ENCODE measurements at regions not wholly inside any gene's neighbourhood (a gene's known extent, or its start where the extent isn't known, plus 50 kb on each side); places are given as distances from the start of the nearest gene placed in this dataset.

- H3K27me3 Mint-ChIP-seq: no peaks in the 10 kb centered on the region
- H3K4me3 Mint-ChIP-seq: no peak overlapping the region
Observed at GRCh38 chr7:47711776-47712175, 129.9 kb upstream of the TNS3 start.

GRCh38 chr7:47710201-47710935 lies 128.5 kb upstream of the TNS3 start:
- no peak for DNase-seq
- no peak for ATAC-seq (ENCODE audit: low read depth)
- ChIA-PET POLR2A (no interaction called here), CTCF (no interaction called here)
- Mint-ChIP-seq H3K9me3 (no peaks in the 10 kb centered on the region), H3K36me3 (ENCODE audit: low read depth) (no peaks in the 10 kb centered on the region), H3K27ac (no peak overlapping the region), H3K27me3 (no peaks in the 10 kb centered on the region), H3K4me3 (no peak overlapping the region), H3K4me1 (peaks cover 26% of the 10 kb centered on the region)
- no peak for TF ChIP-seq CTCF (IDR thresholded peaks at IDR 0.05)
- intact Hi-C loops (cut with micrococcal nuclease): no loop called here

More at GRCh38 chr7:47711776-47712175, 129.9 kb upstream of the TNS3 start:
- intact Hi-C loops (cut with micrococcal nuclease): no loop called here
- POLR2A ChIA-PET: interaction anchor here (0.7 to 1.1 kb wide), 2 partner anchors 14 to 21 kb away, joined by 3 read pairs; no protein-coding TSS in a partner anchor
- H3K4me1 Mint-ChIP-seq: peaks cover 30% of the 10 kb centered on the region
- H3K27ac Mint-ChIP-seq: no peak overlapping the region
- no peaks in the 10 kb centered on the region for H3K9me3 Mint-ChIP-seq
- DNase-seq (no peak), ATAC-seq (ENCODE audit: low read depth) (no peak)
- CTCF ChIA-PET: no interaction called here
- H3K36me3 Mint-ChIP-seq (ENCODE audit: low read depth): no peaks in the 10 kb centered on the region
- no peak for TF ChIP-seq CTCF (IDR thresholded peaks at IDR 0.05)

DNA sequence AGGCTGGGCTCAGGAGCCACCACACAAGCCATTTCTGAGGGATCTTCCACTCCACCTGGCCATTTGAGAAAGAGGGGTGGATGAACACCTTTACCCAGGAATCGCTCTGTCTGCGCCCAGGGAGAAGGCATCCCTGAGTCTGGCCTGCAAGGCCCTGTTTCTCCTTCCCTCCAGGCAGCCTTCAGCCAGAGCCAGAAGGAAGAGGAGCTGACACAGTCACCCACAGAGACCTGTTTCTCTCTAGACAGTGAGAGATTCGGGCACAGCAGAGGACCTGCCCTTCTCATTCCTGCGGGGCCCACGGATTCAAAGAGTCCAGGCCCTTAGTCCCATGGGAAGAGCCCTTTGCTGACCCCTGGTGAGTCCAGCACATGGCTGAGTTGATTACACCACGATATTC lies 127.5 kb upstream of the TNS3 start:
- intact Hi-C loops (cut with micrococcal nuclease): no loop called here
- TF ChIP-seq CTCF (IDR thresholded peaks at IDR 0.05): no peak
- H3K9me3 Mint-ChIP-seq: no peaks in the 10 kb centered on the region
- DNase-seq (no peak), ATAC-seq (ENCODE audit: low read depth) (no peak)
- CTCF ChIA-PET: no interaction called here
- no peaks in the 10 kb centered on the region for H3K36me3 Mint-ChIP-seq (ENCODE audit: low read depth)
- H3K27ac Mint-ChIP-seq: no peak overlapping the region
- peaks cover 17% of the 10 kb centered on the region for H3K4me1 Mint-ChIP-seq
- POLR2A ChIA-PET: no interaction called here
- H3K27me3 Mint-ChIP-seq: no peaks in the 10 kb centered on the region
- no peak overlapping the region for H3K4me3 Mint-ChIP-seq

DNA sequence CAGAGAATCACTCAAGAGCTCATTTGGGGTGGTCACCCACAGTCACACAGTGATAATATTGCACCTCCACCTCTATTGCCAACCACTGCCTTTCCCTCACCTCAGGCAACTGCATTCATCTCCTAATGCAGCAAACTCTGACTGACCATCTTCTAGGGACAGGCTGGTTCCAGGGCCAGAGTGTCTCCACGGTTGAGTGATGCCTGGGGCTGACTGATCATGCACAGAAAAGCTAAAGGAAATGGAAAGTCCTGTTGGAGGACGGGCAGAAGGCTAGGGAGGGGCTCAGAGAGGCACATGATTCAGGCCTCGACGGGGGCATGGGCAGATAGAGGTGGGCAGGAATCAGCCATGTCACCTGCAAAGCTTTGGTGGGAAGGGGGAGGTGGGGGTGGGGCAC lies 127.1 kb upstream of the TNS3 start:
- H3K9me3 Mint-ChIP-seq: no peaks in the 10 kb centered on the region
- DNase-seq: no peak
- H3K27ac Mint-ChIP-seq: no peak overlapping the region
- no peaks in the 10 kb centered on the region for H3K36me3 Mint-ChIP-seq (ENCODE audit: low read depth)
- intact Hi-C loops (cut with micrococcal nuclease): no loop called here
- ATAC-seq (ENCODE audit: low read depth): no peak
- H3K27me3 Mint-ChIP-seq: no peaks in the 10 kb centered on the region
- ChIA-PET POLR2A (no interaction called here), CTCF (no interaction called here)
- no peak for TF ChIP-seq CTCF (IDR thresholded peaks at IDR 0.05)
- no peak overlapping the region for H3K4me3 Mint-ChIP-seq
- peaks cover 16% of the 10 kb centered on the region for H3K4me1 Mint-ChIP-seq

GRCh38 chr7:47707583-47707982 lies 125.7 kb upstream of the TNS3 start:
- peaks cover 16% of the 10 kb centered on the region for H3K4me1 Mint-ChIP-seq
- no peak for ATAC-seq (ENCODE audit: low read depth)
- intact Hi-C loops (cut with micrococcal nuclease): no loop called here
- no peaks in the 10 kb centered on the region for H3K27me3 Mint-ChIP-seq
- no peak for TF ChIP-seq CTCF (IDR thresholded peaks at IDR 0.05)
- H3K4me3 Mint-ChIP-seq: no peak overlapping the region
- H3K36me3 Mint-ChIP-seq (ENCODE audit: low read depth): no peaks in the 10 kb centered on the region
- DNase-seq: no peak
- ChIA-PET POLR2A (no interaction called here), CTCF (no interaction called here)
- no peak overlapping the region for H3K27ac Mint-ChIP-seq
- H3K9me3 Mint-ChIP-seq: no peaks in the 10 kb centered on the region
